ENCODE measurements at regions not wholly inside any gene's neighbourhood (a gene's known extent, or its start where the extent isn't known, plus 50 kb on each side); places are given as distances from the start of the nearest gene placed in this dataset.
"Not testable (repeated sequence)": the region's sequence is repeated elsewhere in the genome, so short reads cannot be mapped to it uniquely, and the experiment has no call there.

DNA sequence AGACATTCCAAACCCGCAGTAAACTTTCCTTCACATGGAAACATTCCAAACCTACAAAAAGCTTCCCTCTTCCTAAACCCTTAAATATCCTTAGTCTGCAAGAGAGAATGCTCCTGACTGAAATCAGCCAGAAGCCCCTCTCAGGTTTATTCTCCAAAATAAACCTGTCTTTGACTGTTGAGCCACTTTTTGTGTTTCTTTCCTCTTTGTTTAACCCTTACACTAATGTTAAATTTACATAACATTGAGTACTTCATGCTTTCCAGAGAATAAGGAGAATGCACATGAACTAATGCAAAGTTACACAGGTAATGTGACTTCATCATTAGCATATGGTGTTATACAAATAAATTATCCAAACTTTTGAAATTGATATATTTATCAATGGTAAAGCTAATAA lies 262.6 kb upstream of the PRKCQ start:
- TF ChIP-seq, protein P1, sequence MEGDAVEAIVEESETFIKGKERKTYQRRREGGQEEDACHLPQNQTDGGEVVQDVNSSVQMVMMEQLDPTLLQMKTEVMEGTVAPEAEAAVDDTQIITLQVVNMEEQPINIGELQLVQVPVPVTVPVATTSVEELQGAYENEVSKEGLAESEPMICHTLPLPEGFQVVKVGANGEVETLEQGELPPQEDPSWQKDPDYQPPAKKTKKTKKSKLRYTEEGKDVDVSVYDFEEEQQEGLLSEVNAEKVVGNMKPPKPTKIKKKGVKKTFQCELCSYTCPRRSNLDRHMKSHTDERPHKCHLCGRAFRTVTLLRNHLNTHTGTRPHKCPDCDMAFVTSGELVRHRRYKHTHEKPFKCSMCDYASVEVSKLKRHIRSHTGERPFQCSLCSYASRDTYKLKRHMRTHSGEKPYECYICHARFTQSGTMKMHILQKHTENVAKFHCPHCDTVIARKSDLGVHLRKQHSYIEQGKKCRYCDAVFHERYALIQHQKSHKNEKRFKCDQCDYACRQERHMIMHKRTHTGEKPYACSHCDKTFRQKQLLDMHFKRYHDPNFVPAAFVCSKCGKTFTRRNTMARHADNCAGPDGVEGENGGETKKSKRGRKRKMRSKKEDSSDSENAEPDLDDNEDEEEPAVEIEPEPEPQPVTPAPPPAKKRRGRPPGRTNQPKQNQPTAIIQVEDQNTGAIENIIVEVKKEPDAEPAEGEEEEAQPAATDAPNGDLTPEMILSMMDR (IDR thresholded peaks at IDR 0.05; ENCODE audit: low read depth, low read length): no peak
- no peak overlapping the region for H3K4me3 ChIP-seq (ENCODE audit: low read depth, low read length)

- TF ChIP-seq, protein P1 (IDR thresholded peaks at IDR 0.05; ENCODE audit: low read depth, low read length): no peak
- H3K4me3 ChIP-seq (ENCODE audit: low read depth, low read length): no peak overlapping the region
Observed at GRCh38 chr10:6841761-6842160, 261.7 kb upstream of the PRKCQ start.

GRCh38 chr10:6840766-6841165 lies 260.7 kb upstream of the PRKCQ start:
- TF ChIP-seq, protein P1 (IDR thresholded peaks at IDR 0.05; ENCODE audit: low read depth, low read length): no peak
- H3K4me3 ChIP-seq (ENCODE audit: low read depth, low read length): no peak overlapping the region

- no peak overlapping the region for H3K4me3 ChIP-seq (ENCODE audit: low read depth, low read length)
- TF ChIP-seq, protein P1 (IDR thresholded peaks at IDR 0.05; ENCODE audit: low read depth, low read length): no peak
Observed at GRCh38 chr10:6840201-6840691, 260.2 kb upstream of the PRKCQ start.

- TF ChIP-seq, protein P1 (IDR thresholded peaks at IDR 0.05; ENCODE audit: low read depth, low read length): no peak
- H3K4me3 ChIP-seq (ENCODE audit: low read depth, low read length): no peak overlapping the region
Observed at GRCh38 chr10:6838118-6838517, 258.0 kb upstream of the PRKCQ start.

GRCh38 chr10:6833458-6834011 lies 253.5 kb upstream of the PRKCQ start:
- no peak overlapping the region for H3K4me3 ChIP-seq (ENCODE audit: low read depth, low read length)
- TF ChIP-seq, protein P1 (IDR thresholded peaks at IDR 0.05; ENCODE audit: low read depth, low read length): no peak

- not testable (repeated sequence) for H3K4me3 ChIP-seq (ENCODE audit: low read depth, low read length)
Observed at GRCh38 chr10:6830981-6831380, 250.9 kb upstream of the PRKCQ start.

DNA sequence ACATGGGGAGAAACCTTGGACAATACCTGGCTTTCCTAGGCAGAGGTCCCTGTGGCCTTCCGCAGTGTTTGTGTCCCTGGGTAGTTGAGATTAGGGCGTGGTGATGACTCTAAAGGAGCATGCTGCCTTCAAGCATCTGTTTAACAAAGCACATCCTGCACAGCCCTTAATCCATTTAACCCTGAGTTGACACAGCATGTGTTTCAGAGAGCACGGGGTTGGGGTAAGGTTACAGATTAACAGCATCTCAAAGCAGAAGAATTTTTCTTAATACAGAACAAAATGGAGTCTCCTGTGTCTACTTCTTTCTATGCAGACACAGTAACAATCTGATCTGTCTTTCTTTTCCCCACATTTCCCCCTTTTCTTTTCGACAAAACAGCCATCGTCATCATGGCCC lies 244.7 kb upstream of the PRKCQ start:
- H3K4me3 ChIP-seq (ENCODE audit: low read depth, low read length): not testable (repeated sequence)

Data from WI38 (cell line).